CD4-positive, CD25-positive, alpha-beta regulatory T cell (primary cell): ENCODE measurements at regions not wholly inside any gene's neighbourhood (a gene's known extent, or its start where the extent isn't known, plus 50 kb on each side); places are given as distances from the start of the nearest gene placed in this dataset.

ENCODE experiments used
- ATAC-seq, 2 donors: fragments of 150-1000 bp; cut with Tn5 transposase; one replicate each; pipeline ENCODE4 v1.10.0; 2021; ENCODE audit warnings: low read depth in 2 of 2, moderate number of reproducible peaks in 2 of 2, moderate library complexity in 1 of 2
- DNase-seq, 3 donors: peaks; one replicate each; pipeline versions ENCODE4 v3.0.0 to v3.0.0-alpha.2; 2012 to 2022; ENCODE audit warnings: mixed read lengths in 1 of 3
- H3K27ac ChIP-seq: one replicate; pipeline ENCODE4 v1.7.0; 2013; ENCODE audit warnings: mild to moderate bottlenecking, low read length; ENCODE audit not compliant: insufficient read depth, poor library complexity, severe bottlenecking
- H3K27me3 ChIP-seq: one replicate; pipeline ENCODE4 v1.7.0; 2013; ENCODE audit warnings: low read length; ENCODE audit not compliant: control insufficient read depth, insufficient read depth
- H3K36me3 ChIP-seq: one replicate; pipeline ENCODE4 v1.7.0; 2013; ENCODE audit warnings: mild to moderate bottlenecking, low read length, moderate library complexity; ENCODE audit not compliant: control insufficient read depth, insufficient read depth
- H3K4me1 ChIP-seq: 2 replicates; pipeline ENCODE4 v1.7.0; 2013; ENCODE audit warnings: mild to moderate bottlenecking, low read length; ENCODE audit not compliant: insufficient read depth, control insufficient read depth, poor library complexity, severe bottlenecking
- H3K4me3 ChIP-seq: one replicate; pipeline ENCODE4 v1.7.0; 2013; ENCODE audit warnings: low read depth, mild to moderate bottlenecking, low read length, moderate library complexity
- H3K9me3 ChIP-seq, 2 experiments: 1 replicate in 1 of 2; 2 replicates in 1 of 2; pipeline ENCODE4 v1.7.0; 2013; ENCODE audit warnings: low read length in 2 of 2, mild to moderate bottlenecking in 1 of 2, moderate library complexity in 1 of 2; ENCODE audit not compliant: control insufficient read depth in 2 of 2
- H3K27ac Mint-ChIP-seq, 3 donors: one replicate each; pipeline ENCODE4 v1.8.0; 2020 to 2022; ENCODE audit warnings: mild to moderate bottlenecking in 3 of 3, mixed read lengths in 3 of 3, moderate library complexity in 2 of 3
- H3K27me3 Mint-ChIP-seq: one replicate; pipeline ENCODE4 v1.8.0; 2022; ENCODE audit warnings: mild to moderate bottlenecking, mixed read lengths
- H3K36me3 Mint-ChIP-seq: one replicate; pipeline ENCODE4 v1.8.0; 2020; ENCODE audit warnings: mixed read lengths
- H3K4me1 Mint-ChIP-seq, 4 donors: one replicate each; pipeline ENCODE4 v1.8.0; 2020 to 2022; ENCODE audit warnings: mixed read lengths in 4 of 4, mild to moderate bottlenecking in 1 of 4
- H3K4me3 Mint-ChIP-seq, 4 donors: one replicate each; pipeline ENCODE4 v1.8.0; 2020 to 2022; ENCODE audit warnings: mild to moderate bottlenecking in 4 of 4, mixed read lengths in 4 of 4, moderate library complexity in 3 of 4
- H3K9me3 Mint-ChIP-seq, 7 donors: one replicate each; pipeline ENCODE4 v1.8.0; 2020 to 2022; ENCODE audit warnings: mixed read lengths in 7 of 7, mild to moderate bottlenecking in 3 of 7, moderate library complexity in 2 of 7

GRCh38 chr7:64407148-64407547 is 93.4 kb downstream of the ZNF736 start:
- no peak overlapping the region for H3K4me3 Mint-ChIP-seq
- no peaks in the 10 kb centered on the region for H3K36me3 ChIP-seq
- no peaks in the 10 kb centered on the region for H3K27me3 ChIP-seq
- H3K27ac ChIP-seq: no peak overlapping the region
- no peaks in the 10 kb centered on the region for H3K4me1 Mint-ChIP-seq
- no peaks in the 10 kb centered on the region for H3K27me3 Mint-ChIP-seq
- peaks cover 5 to 39% (median 13%) of the 10 kb centered on the region in 7 donors for H3K9me3 Mint-ChIP-seq
- H3K4me1 ChIP-seq: no peaks in the 10 kb centered on the region
- H3K36me3 Mint-ChIP-seq: no peaks in the 10 kb centered on the region
- H3K9me3 ChIP-seq: peaks cover 3% of the 10 kb centered on the region in 2 experiments
- ATAC-seq: no peak
- H3K4me3 ChIP-seq: no peak overlapping the region
- DNase-seq: no peak
- no peak overlapping the region for H3K27ac Mint-ChIP-seq
